IMR-90 (cell line): ENCODE measurements at regions not wholly inside any gene's neighbourhood (a gene's known extent, or its start where the extent isn't known, plus 50 kb on each side); places are given as distances from the start of the nearest gene placed in this dataset.

Experiments used
- ATAC-seq: fragments of 200-7000 bp; cut with Tn5 transposase; 2 replicates; pipeline ENCODE4 v1.9.1; 2020; ENCODE audit warnings: low read depth, mild to moderate bottlenecking, moderate library complexity
- BruUV-seq: library from RNA; stranded (reverse); fragments of 400-500 nt; replicated peaks from 2 replicates; lab custom pipeline; 2021; lab: Mats Ljungman, UMichigan
- CTCF ChIA-PET: fragments of 300-600 bp; formaldehyde crosslinking; extraction: SDS; loops from one replicate; lab custom pipeline; 2021; ENCODE audit warnings: antibody characterized with exemption; lab: Yijun Ruan, JAX
- POLR2A ChIA-PET: fragments of 300-600 bp; sonication (Branson Sonifier 250); formaldehyde crosslinking; loops from one replicate; lab custom pipeline; 2022; ENCODE audit warnings: antibody characterized with exemption; ENCODE audit not compliant: unreplicated experiment; lab: Charles Lee
- DNase-seq: peaks from one replicate; pipeline ENCODE4 v3.0.0; 2013
- H2AFZ ChIP-seq: replicated peaks from 2 replicates; pipeline ENCODE3; 2013; ENCODE audit warnings: low read length, mild to moderate bottlenecking; ENCODE audit not compliant: poor library complexity
- H2AK5ac ChIP-seq: 2 replicates; pipeline ENCODE4 v1.6.1; 2013; ENCODE audit warnings: low read depth, low read length, inconsistent platforms
- H2AK9ac ChIP-seq: replicated peaks from 2 replicates; pipeline ENCODE3; 2013; ENCODE audit warnings: mild to moderate bottlenecking, low read depth, low read length, moderate library complexity; ENCODE audit not compliant: poor library complexity
- H2BK120ac ChIP-seq: 2 replicates; pipeline ENCODE4 v1.6.1; 2013; ENCODE audit warnings: low read depth, low read length, inconsistent platforms
- H2BK15ac ChIP-seq: 3 replicates; pipeline ENCODE4 v1.6.1; 2013; ENCODE audit warnings: low read depth, low read length, inconsistent platforms
- H2BK20ac ChIP-seq: 2 replicates; pipeline ENCODE4 v1.6.1; 2013; ENCODE audit warnings: low read depth, mild to moderate bottlenecking, inconsistent platforms, low read length, moderate library complexity
- H2BK5ac ChIP-seq: 2 replicates; pipeline ENCODE4 v1.6.1; 2013; ENCODE audit warnings: mild to moderate bottlenecking, low read depth, low read length, inconsistent platforms; ENCODE audit not compliant: poor library complexity, severe bottlenecking
- H3K14ac ChIP-seq: replicated peaks from 2 replicates; pipeline ENCODE4 v1.6.1; 2013; ENCODE audit warnings: low read depth, low read length, inconsistent platforms
- H3K18ac ChIP-seq: 2 replicates; pipeline ENCODE4 v1.6.1; 2013; ENCODE audit warnings: low read depth, low read length, control low read depth
- H3K23ac ChIP-seq: 2 replicates; pipeline ENCODE4 v1.6.1; 2013; ENCODE audit warnings: low read depth, low read length, inconsistent platforms
- H3K27ac ChIP-seq: 2 replicates; pipeline ENCODE4 v1.5.1; 2013; ENCODE audit warnings: mild to moderate bottlenecking, control low read depth, low read length; ENCODE audit not compliant: insufficient read depth
- H3K27me3 ChIP-seq: 2 replicates; pipeline ENCODE4 v1.6.1; 2013; ENCODE audit warnings: low read length; ENCODE audit not compliant: control insufficient read depth, insufficient read depth
- H3K36me3 ChIP-seq: 2 replicates; pipeline ENCODE4 v1.6.1; 2013; ENCODE audit warnings: low read length, mixed read lengths; ENCODE audit not compliant: control insufficient read depth, insufficient read depth
- H3K4ac ChIP-seq: 2 replicates; pipeline ENCODE4 v1.6.1; 2013; ENCODE audit warnings: low read depth, low read length, inconsistent platforms
- H3K4me1 ChIP-seq: 2 replicates; pipeline ENCODE4 v1.6.1; 2013; ENCODE audit warnings: low read length, mixed read lengths; ENCODE audit not compliant: control insufficient read depth, insufficient read depth
- H3K4me2 ChIP-seq: 2 replicates; pipeline ENCODE4 v1.6.1; 2013; ENCODE audit warnings: low read depth, mild to moderate bottlenecking, control low read depth, low read length, moderate library complexity
- H3K4me3 ChIP-seq: 2 replicates; pipeline ENCODE4 v1.5.1; 2013; ENCODE audit warnings: low read depth, mild to moderate bottlenecking, control low read depth, low read length, moderate library complexity; ENCODE audit not compliant: insufficient read depth
- H3K56ac ChIP-seq: 2 replicates; pipeline ENCODE4 v1.6.1; 2013; ENCODE audit warnings: low read length, inconsistent platforms; ENCODE audit not compliant: insufficient read depth; ENCODE audit errors: extremely low read depth
- H3K79me1 ChIP-seq, 2 experiments: 2 replicates each; pipeline ENCODE4 v1.6.1; 2013; ENCODE audit warnings: low read length in 2 of 2, inconsistent platforms in 1 of 2, low read depth in 1 of 2
- H3K9ac ChIP-seq: 2 replicates; pipeline ENCODE4 v1.6.1; 2013; ENCODE audit warnings: low read depth, low read length, control low read depth
- H3K9me1 ChIP-seq: 2 replicates; pipeline ENCODE4 v1.6.1; 2013; ENCODE audit warnings: low read length, inconsistent platforms; ENCODE audit not compliant: insufficient read depth
- H3K9me3 ChIP-seq: 2 replicates; pipeline ENCODE4 v1.6.1; 2013; ENCODE audit warnings: low read length; ENCODE audit not compliant: control insufficient read depth, insufficient read depth
- H4K20me1 ChIP-seq: 2 replicates; pipeline ENCODE4 v1.6.1; 2013; ENCODE audit warnings: low read length, inconsistent platforms; ENCODE audit not compliant: insufficient read depth
- H4K5ac ChIP-seq: 2 replicates; pipeline ENCODE4 v1.6.1; 2013; ENCODE audit warnings: mild to moderate bottlenecking, low read depth, low read length, control low read depth
- H4K8ac ChIP-seq, 2 experiments: 2 replicates each; pipeline ENCODE4 v1.6.1; 2013; ENCODE audit warnings: low read depth in 2 of 2, low read length in 2 of 2, control low read depth in 1 of 2, inconsistent platforms in 1 of 2
- H4K91ac ChIP-seq: 2 replicates; pipeline ENCODE4 v1.6.1; 2013; ENCODE audit warnings: low read depth, low read length, inconsistent platforms; ENCODE audit not compliant: insufficient read depth
- FOS ChIP-seq: fragments of 150-350 bp; IDR thresholded peaks from 2 replicates; pipeline ENCODE4 v1.6.1; 2016; ENCODE audit warnings: low read depth, low read length
- MAZ ChIP-seq: IDR thresholded peaks from 2 replicates; pipeline ENCODE4 v1.6.1; 2012; ENCODE audit warnings: low read depth, mild to moderate bottlenecking, low read length, improper control_type of control experiment, moderate library complexity, borderline replicate concordance
- POLR2A ChIP-seq: IDR thresholded peaks from 2 replicates; pipeline ENCODE4 v1.6.1; 2012; ENCODE audit warnings: mild to moderate bottlenecking, low read depth, low read length
- whole genome bisulfite sequencing, 2 experiments: methylation state at CpG; one replicate each; pipeline versions ENCODE4 v1.1.5 to v1.1.7; 2013; ENCODE audit warnings: missing lambda C conversion rate in 2 of 2; ENCODE audit not compliant: insufficient read length in 1 of 2; ENCODE audit errors: extremely low coverage in 2 of 2; 5-methylcytosine and 5-hydroxymethylcytosine counted together
- dilution Hi-C: fragments of 300-500 bp; cut with HindIII; formaldehyde crosslinking; loops from one replicate; pipeline ENCODE4 v1.14.3; 2018; ENCODE audit warnings: low sequenced_read_pairs; ENCODE audit not compliant: unreplicated experiment
- in situ Hi-C: fragments of 300-500 bp; cut with MboI; formaldehyde crosslinking; loops from 3 replicates; pipeline ENCODE4 v1.14.3; 2019; ENCODE audit warnings: low sequenced_read_pairs, inconsistent platforms, mixed read lengths
- intact Hi-C: fragments of 100-400 bp; cut with micrococcal nuclease; formaldehyde crosslinking; loops from 2 replicates; pipeline ENCODE4 v1.10.0; 2022
- TF ChIP-seq, protein P1 (sequence below): fragments of 150-350 bp; IDR thresholded peaks from 2 replicates; pipeline ENCODE4 v1.6.1; 2016; ENCODE audit warnings: low read depth, mild to moderate bottlenecking, low read length, moderate library complexity, borderline replicate concordance
- TF ChIP-seq, protein P2 (sequence below): fragments of 150-350 bp; IDR thresholded peaks from 2 replicates; pipeline ENCODE4 v1.6.1; 2017; ENCODE audit warnings: mild to moderate bottlenecking, antibody characterized with exemption, low read length, low read depth

GRCh38 chr2:236852977-236853374, 232.7 kb upstream of the COPS8 start:
- dilution Hi-C loops, result no loop called here
- H2AK9ac ChIP-seq, result no peak overlapping the region
- H3K9me1 ChIP-seq, result no peaks in the 10 kb centered on the region
- TF ChIP-seq MAZ (no peak), FOS (no peak), POLR2A (no peak)
- TF ChIP-seq, protein P1, sequence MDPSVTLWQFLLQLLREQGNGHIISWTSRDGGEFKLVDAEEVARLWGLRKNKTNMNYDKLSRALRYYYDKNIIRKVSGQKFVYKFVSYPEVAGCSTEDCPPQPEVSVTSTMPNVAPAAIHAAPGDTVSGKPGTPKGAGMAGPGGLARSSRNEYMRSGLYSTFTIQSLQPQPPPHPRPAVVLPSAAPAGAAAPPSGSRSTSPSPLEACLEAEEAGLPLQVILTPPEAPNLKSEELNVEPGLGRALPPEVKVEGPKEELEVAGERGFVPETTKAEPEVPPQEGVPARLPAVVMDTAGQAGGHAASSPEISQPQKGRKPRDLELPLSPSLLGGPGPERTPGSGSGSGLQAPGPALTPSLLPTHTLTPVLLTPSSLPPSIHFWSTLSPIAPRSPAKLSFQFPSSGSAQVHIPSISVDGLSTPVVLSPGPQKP, result no peak
- TF ChIP-seq, protein P2, sequence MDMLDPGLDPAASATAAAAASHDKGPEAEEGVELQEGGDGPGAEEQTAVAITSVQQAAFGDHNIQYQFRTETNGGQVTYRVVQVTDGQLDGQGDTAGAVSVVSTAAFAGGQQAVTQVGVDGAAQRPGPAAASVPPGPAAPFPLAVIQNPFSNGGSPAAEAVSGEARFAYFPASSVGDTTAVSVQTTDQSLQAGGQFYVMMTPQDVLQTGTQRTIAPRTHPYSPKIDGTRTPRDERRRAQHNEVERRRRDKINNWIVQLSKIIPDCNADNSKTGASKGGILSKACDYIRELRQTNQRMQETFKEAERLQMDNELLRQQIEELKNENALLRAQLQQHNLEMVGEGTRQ, result no peak
- H3K18ac ChIP-seq, result no peak overlapping the region
- no peak overlapping the region for H3K4me3 ChIP-seq
- H3K27ac ChIP-seq, result no peak overlapping the region
- H4K91ac ChIP-seq, result no peak overlapping the region
- no peak overlapping the region for H2BK15ac ChIP-seq
- BruUV-seq, result no TSS peak
- no peak overlapping the region for H3K9ac ChIP-seq
- H2BK120ac ChIP-seq, result no peak overlapping the region
- intact Hi-C loops, result no loop called here
- no peak overlapping the region for H2BK20ac ChIP-seq
- in situ Hi-C loops, result no loop called here
- ChIA-PET POLR2A (no interaction called here), CTCF (no interaction called here)
- DNase-seq (no peak), ATAC-seq (no peak)
- no peak overlapping the region for H3K4me2 ChIP-seq
- no peak overlapping the region for H2AFZ ChIP-seq
- no peaks in the 10 kb centered on the region for H3K4me1 ChIP-seq
- H4K20me1 ChIP-seq, result no peaks in the 10 kb centered on the region
- H3K4ac ChIP-seq, result no peak overlapping the region
- no peaks in the 10 kb centered on the region for H3K36me3 ChIP-seq
- H3K9me3 ChIP-seq, result no peaks in the 10 kb centered on the region
- H2BK5ac ChIP-seq, result no peak overlapping the region
- no peak overlapping the region for H4K8ac ChIP-seq
- H4K5ac ChIP-seq, result no peak overlapping the region
- H3K23ac ChIP-seq, result no peak overlapping the region
- H3K27me3 ChIP-seq, result peaks cover 5% of the 10 kb centered on the region; the same call in 1 of the 2 replicates
- no peak overlapping the region for H2AK5ac ChIP-seq
- WGBS, 2 experiments, result 45% methylated on average over 2 of the region's 6 CpGs; no CpG with 5 or more reads in 1 of the 2 experiments
- H3K79me1 ChIP-seq, result no peaks in the 10 kb centered on the region
- no peak overlapping the region for H3K14ac ChIP-seq
- H3K56ac ChIP-seq, result no peak overlapping the region
